ENCODE measurements at regions not wholly inside any gene's neighbourhood (a gene's known extent, or its start where the extent isn't known, plus 50 kb on each side); places are given as distances from the start of the nearest gene placed in this dataset.

GRCh38 chr11:110984147-110984546, 261.4 kb upstream of the POU2AF2 start:
- Histone ChIP-seq H3K4me3 (no peak overlapping the region), H3K9me3 (peaks cover 0 to 7% (median 0%) of the 10 kb centered on the region in 11 donors), H3K36me3 (no peaks in the 10 kb centered on the region), H3K27ac (no peak overlapping the region), H3K27me3 (no peaks in the 10 kb centered on the region), H3K4me1 (peaks cover 0 to 2% (median 0%) of the 10 kb centered on the region in 9 donors)
- 74 to 75% methylated on average over 2 of the region's 2 CpGs for WGBS, 2 donors
- no peak for DNase-seq
- ATAC-seq: no peak
- no peak for TF ChIP-seq CTCF (IDR thresholded peaks at IDR 0.05)
- intact Hi-C loops (cut with DNase I): no loop called here

GRCh38 chr11:110982214-110982613, 263.3 kb upstream of the POU2AF2 start:
- intact Hi-C loops (cut with DNase I): no loop called here
- TF ChIP-seq CTCF (IDR thresholded peaks at IDR 0.05): no peak
- no peak for ATAC-seq
- Histone ChIP-seq H3K4me3 (no peak overlapping the region), H3K36me3 (no peaks in the 10 kb centered on the region), H3K4me1 (no peaks in the 10 kb centered on the region), H3K27me3 (no peaks in the 10 kb centered on the region), H3K27ac (no peak overlapping the region), H3K9me3 (peaks cover 0 to 19% (median 0%) of the 10 kb centered on the region in 11 donors)
- WGBS, 2 donors: 83 to 84% methylated on average over 2 of the region's 2 CpGs
- DNase-seq: no peak

GRCh38 chr11:110979696-110980095, 265.8 kb upstream of the POU2AF2 start:
- intact Hi-C loops (cut with DNase I): no loop called here
- 66 to 88% methylated on average over 1 of the region's 1 CpG for WGBS, 2 donors
- H3K4me1 ChIP-seq: no peaks in the 10 kb centered on the region
- peaks cover 0 to 19% (median 0%) of the 10 kb centered on the region in 11 donors for H3K9me3 ChIP-seq
- no peak overlapping the region for H3K27ac ChIP-seq
- H3K4me3 ChIP-seq: no peak overlapping the region
- no peaks in the 10 kb centered on the region for H3K36me3 ChIP-seq
- TF ChIP-seq CTCF (IDR thresholded peaks at IDR 0.05): no peak
- no peaks in the 10 kb centered on the region for H3K27me3 ChIP-seq
- ATAC-seq: no peak
- DNase-seq: no peak

- TF ChIP-seq CTCF (IDR thresholded peaks at IDR 0.05): no peak
- intact Hi-C loops (cut with DNase I): no loop called here
- Histone ChIP-seq H3K36me3 (no peaks in the 10 kb centered on the region), H3K27ac (no peak overlapping the region), H3K27me3 (no peaks in the 10 kb centered on the region), H3K4me1 (peaks cover 0 to 4% (median 0%) of the 10 kb centered on the region in 9 donors), H3K9me3 (peaks cover 0 to 19% (median 0%) of the 10 kb centered on the region in 11 donors), H3K4me3 (no peak overlapping the region)
- 82 to 85% methylated on average over 1 of the region's 1 CpG for WGBS, 2 donors
- DNase-seq (no peak), ATAC-seq (no peak)
Observed at GRCh38 chr11:110977661-110978060, 265.4 kb upstream of the ARHGAP20 start.
